ENCODE measurements at regions not wholly inside any gene's neighbourhood (a gene's known extent, or its start where the extent isn't known, plus 50 kb on each side); places are given as distances from the start of the nearest gene placed in this dataset.

GRCh38 chr18:28875059-28875458, 698.1 kb upstream of the CDH2 start:
- TF ChIP-seq POLR2A (IDR thresholded peaks at IDR 0.05; ENCODE audit: low read length) (no peak), GATA1 (IDR thresholded peaks at IDR 0.05; ENCODE audit: low read depth, low read length) (no peak)

Data from erythroblast (primary cell).